Common myeloid progenitor, CD34-positive (primary cell): ENCODE measurements at regions not wholly inside any gene's neighbourhood (a gene's known extent, or its start where the extent isn't known, plus 50 kb on each side); places are given as distances from the start of the nearest gene placed in this dataset.

ENCODE experiments used
- CTCF ChIA-PET: fragments of 350-600 bp; sonication (Branson Sonifier 250); formaldehyde crosslinking; loops from one replicate; lab custom pipeline; 2021; ENCODE audit warnings: antibody characterized with exemption; lab: Charles Lee
- POLR2A ChIA-PET: fragments of 350-600 bp; sonication (Branson Sonifier 250); formaldehyde crosslinking; loops from one replicate; lab custom pipeline; 2021; ENCODE audit warnings: antibody characterized with exemption; lab: Charles Lee
- DNase-seq, 3 donors: peaks; one replicate each; pipeline versions ENCODE4 v3.0.0 to v3.0.0-alpha.2; 2013
- H3K27ac ChIP-seq, 2 experiments: 1 replicate in 1 of 2; 2 replicates in 1 of 2; pipeline ENCODE4 v1.7.0; 2013; ENCODE audit warnings: inconsistent platforms in 2 of 2, low read length in 2 of 2, mild to moderate bottlenecking in 2 of 2, low read depth in 1 of 2, moderate library complexity in 1 of 2; ENCODE audit not compliant: severe bottlenecking in 2 of 2, insufficient read depth in 1 of 2, poor library complexity in 1 of 2
- H3K27me3 ChIP-seq, 5 experiments: replicated peaks in 2 of 5; 1 replicate in 3 of 5; 2 replicates in 2 of 5; pipeline versions ENCODE4 v1.6.1 to v1.7.0; 2013; ENCODE audit warnings: low read length in 4 of 5, mild to moderate bottlenecking in 2 of 5, moderate library complexity in 2 of 5, inconsistent platforms in 1 of 5; ENCODE audit not compliant: insufficient read depth in 5 of 5, control insufficient read depth in 4 of 5
- H3K36me3 ChIP-seq, 4 experiments: 1 replicate in 2 of 4; 2 replicates in 2 of 4; pipeline versions ENCODE4 v1.6.1 to v1.7.0; 2013; ENCODE audit warnings: low read length in 3 of 4, control low read depth in 1 of 4, mild to moderate bottlenecking in 1 of 4; ENCODE audit not compliant: control insufficient read depth in 4 of 4, insufficient read depth in 4 of 4
- H3K4me1 ChIP-seq, 4 experiments: 1 replicate in 3 of 4; 2 replicates in 1 of 4; pipeline versions ENCODE4 v1.6.1 to v1.7.1; 2013; ENCODE audit warnings: low read length in 3 of 4, mild to moderate bottlenecking in 3 of 4, control low read depth in 1 of 4, inconsistent platforms in 1 of 4, moderate library complexity in 1 of 4; ENCODE audit not compliant: control insufficient read depth in 4 of 4, insufficient read depth in 4 of 4; ENCODE audit errors: control extremely low read depth in 1 of 4
- H3K4me3 ChIP-seq, 7 experiments: 1 replicate in 4 of 7; 2 replicates in 3 of 7; pipeline versions ENCODE4 v1.5.1 to v1.7.0; 2013; ENCODE audit warnings: mild to moderate bottlenecking in 7 of 7, low read length in 6 of 7, moderate library complexity in 6 of 7, inconsistent platforms in 2 of 7, low read depth in 2 of 7, control low read depth in 1 of 7; ENCODE audit not compliant: insufficient read depth in 4 of 7, control insufficient read depth in 1 of 7; ENCODE audit errors: extremely low read depth in 1 of 7
- H3K9me3 ChIP-seq, 5 experiments: 1 replicate in 4 of 5; 2 replicates in 1 of 5; pipeline versions ENCODE4 v1.6.1 to v1.7.1; 2013; ENCODE audit warnings: low read length in 4 of 5, mild to moderate bottlenecking in 2 of 5, inconsistent platforms in 1 of 5, low read depth in 1 of 5, moderate library complexity in 1 of 5; ENCODE audit not compliant: control insufficient read depth in 4 of 5, insufficient read depth in 2 of 5; ENCODE audit errors: control extremely low read depth in 1 of 5
- WGBS: methylation state at CpG from one replicate; pipeline ENCODE4 v1.1.5; 2013; ENCODE audit not compliant: insufficient coverage; 5-methylcytosine and 5-hydroxymethylcytosine counted together

- Histone ChIP-seq H3K4me3 (no peak overlapping the region), H3K27me3 (no peaks in the 10 kb centered on the region), H3K9me3 (no peaks in the 10 kb centered on the region), H3K36me3 (no peaks in the 10 kb centered on the region), H3K4me1 (no peaks in the 10 kb centered on the region), H3K27ac (no peak overlapping the region)
- POLR2A ChIA-PET, result no interaction called here
- WGBS, result 88% methylated on average over 4 of the region's 5 CpGs
- no peak for DNase-seq
- CTCF ChIA-PET, result no interaction called here
Measured at GRCh38 chr18:30696201-30696600, 346.3 kb downstream of the DSC3 start.

GRCh38 chr18:30694773-30695172, 347.8 kb downstream of the DSC3 start:
- no peaks in the 10 kb centered on the region for H3K9me3 ChIP-seq
- WGBS, result 100% methylated on average over 3 of the region's 3 CpGs
- no peak overlapping the region for H3K4me3 ChIP-seq
- DNase-seq, result no peak
- ChIA-PET CTCF (no interaction called here), POLR2A (no interaction called here)
- H3K4me1 ChIP-seq, result no peaks in the 10 kb centered on the region
- H3K36me3 ChIP-seq, result no peaks in the 10 kb centered on the region
- H3K27ac ChIP-seq, result no peak overlapping the region
- H3K27me3 ChIP-seq, result no peaks in the 10 kb centered on the region

GRCh38 chr18:30689216-30689615, 353.3 kb downstream of the DSC3 start:
- H3K27ac ChIP-seq, result no peak overlapping the region
- no peaks in the 10 kb centered on the region for H3K4me1 ChIP-seq
- CTCF ChIA-PET, result no interaction called here
- WGBS, result 89% methylated on average over 2 of the region's 2 CpGs
- DNase-seq, result no peak
- H3K36me3 ChIP-seq, result no peaks in the 10 kb centered on the region
- H3K27me3 ChIP-seq, result no peaks in the 10 kb centered on the region
- H3K4me3 ChIP-seq, result no peak overlapping the region
- POLR2A ChIA-PET, result no interaction called here
- H3K9me3 ChIP-seq, result no peaks in the 10 kb centered on the region

GRCh38 chr18:30687501-30687900, 355.0 kb downstream of the DSC3 start:
- ChIA-PET POLR2A (no interaction called here), CTCF (no interaction called here)
- 73% methylated on average over 2 of the region's 2 CpGs for WGBS
- Histone ChIP-seq H3K4me1 (no peaks in the 10 kb centered on the region), H3K27me3 (no peaks in the 10 kb centered on the region), H3K36me3 (no peaks in the 10 kb centered on the region), H3K9me3 (no peaks in the 10 kb centered on the region), H3K4me3 (no peak overlapping the region), H3K27ac (no peak overlapping the region)
- no peak for DNase-seq

- Histone ChIP-seq H3K4me3 (no peak overlapping the region), H3K9me3 (no peaks in the 10 kb centered on the region), H3K27me3 (no peaks in the 10 kb centered on the region), H3K36me3 (no peaks in the 10 kb centered on the region), H3K4me1 (no peaks in the 10 kb centered on the region), H3K27ac (no peak overlapping the region)
- POLR2A ChIA-PET, result no interaction called here
- WGBS, result 89% methylated on average over 3 of the region's 3 CpGs
- DNase-seq, result no peak
- CTCF ChIA-PET, result no interaction called here
Measured at GRCh38 chr18:30684825-30685481, 357.6 kb downstream of the DSC3 start.

- ChIA-PET CTCF (no interaction called here), POLR2A (no interaction called here)
- no peak for DNase-seq
- no CpG with 5 or more reads among the region's 2 CpGs for WGBS
- no peaks in the 10 kb centered on the region for H3K9me3 ChIP-seq
- H3K36me3 ChIP-seq, result no peaks in the 10 kb centered on the region
- H3K27ac ChIP-seq, result no peak overlapping the region
- no peaks in the 10 kb centered on the region for H3K27me3 ChIP-seq
- H3K4me1 ChIP-seq, result no peaks in the 10 kb centered on the region
- H3K4me3 ChIP-seq, result no peak overlapping the region
Measured at GRCh38 chr18:30683836-30684235, 358.7 kb downstream of the DSC3 start.

- no peak for DNase-seq
- ChIA-PET CTCF (no interaction called here), POLR2A (no interaction called here)
- Histone ChIP-seq H3K9me3 (no peaks in the 10 kb centered on the region), H3K36me3 (no peaks in the 10 kb centered on the region), H3K4me1 (no peaks in the 10 kb centered on the region), H3K27me3 (no peaks in the 10 kb centered on the region), H3K27ac (no peak overlapping the region), H3K4me3 (no peak overlapping the region)
- 0% methylated on average over 1 of the region's 1 CpG for WGBS
Measured at GRCh38 chr18:30682672-30683071, 359.9 kb downstream of the DSC3 start.
